ENCODE measurements at regions not wholly inside any gene's neighbourhood (a gene's known extent, or its start where the extent isn't known, plus 50 kb on each side); places are given as distances from the start of the nearest gene placed in this dataset.

- H2BK15ac ChIP-seq (ENCODE audit: low read depth, low read length) = no peak overlapping the region
These were observed 158.9 kb downstream of the MRPL14 start for GRCh38 chr6:43968110-43968965.

More at GRCh38 chr6:43968110-43968965, 158.9 kb downstream of the MRPL14 start:
- Mint-ChIP-seq H3K27me3 (ENCODE audit: low read depth) (peaks cover 3% of the 10 kb centered on the region), H3K36me3 (ENCODE audit: insufficient read depth in 1 of 3, low read depth in 3 of 3) (no peaks in the 10 kb centered on the region), H3K9me3 (no peaks in the 10 kb centered on the region; a peak in 2 of 5 replicates), H3K4me1 (peaks cover 40 to 44% of the 10 kb centered on the region in 2 experiments), H3K27ac (peak overlapping the region in 1 of 3 experiments; percentile 48; a peak in 1 of 7 replicates), H3K4me3 (no peak overlapping the region)
- H3K9me3 ChIP-seq (ENCODE audit: control insufficient read depth, low read depth, low read length) = no peaks in the 10 kb centered on the region
- no peak overlapping the region for H2BK12ac ChIP-seq (ENCODE audit: insufficient read length, low read depth, low read length)
- H3T11ph ChIP-seq (ENCODE audit: low read length) = no peak overlapping the region
- no CpG with 5 or more reads among the region's 12 CpGs for WGBS (ENCODE audit: extremely low coverage, insufficient read length, low lambda C conversion rate)
- H3K23ac ChIP-seq (ENCODE audit: insufficient read length, low read depth, low read length) = no peak overlapping the region
- H2BK20ac ChIP-seq (ENCODE audit: low read depth, low read length, poor library complexity, severe bottlenecking) = no peak overlapping the region
- no peaks in the 10 kb centered on the region for H3K27me3 ChIP-seq (ENCODE audit: insufficient read depth, low read length)
- H4K20me1 ChIP-seq (ENCODE audit: control insufficient read depth, insufficient read depth, insufficient read length) = no peaks in the 10 kb centered on the region
- H2BK120ac ChIP-seq (ENCODE audit: low read depth, low read length, poor library complexity, severe bottlenecking) = no peak overlapping the region
- no peak overlapping the region for H3K9ac ChIP-seq (ENCODE audit: extremely low read depth, insufficient read length, low read length)
- no peak overlapping the region for H4K8ac ChIP-seq (replicated peaks; ENCODE audit: insufficient read length, low read depth, low read length)
- no peak overlapping the region for H3K14ac ChIP-seq (ENCODE audit: insufficient read depth, low read length)
- no peak overlapping the region for H2AK5ac ChIP-seq (ENCODE audit: insufficient read length, low read length)
- no peaks in the 10 kb centered on the region for H3K23me2 ChIP-seq (ENCODE audit: insufficient read length, low read depth, low read length, poor library complexity, severe bottlenecking)
- H3K18ac ChIP-seq (ENCODE audit: insufficient read length, low read depth, low read length) = no peak overlapping the region
- H2BK5ac ChIP-seq (ENCODE audit: insufficient read length, low read length) = no peak overlapping the region
- no peak overlapping the region for H2AFZ ChIP-seq (ENCODE audit: low read length)
- H3K4ac ChIP-seq (ENCODE audit: low read depth, low read length) = no peak overlapping the region
- H3K4me2 ChIP-seq (ENCODE audit: insufficient read depth, insufficient read length, low read length) = no peak overlapping the region
- DNase-seq = peak; percentile 29
- no peaks in the 10 kb centered on the region for H3K79me1 ChIP-seq (ENCODE audit: insufficient read depth, low read depth, low read length, poor library complexity, severe bottlenecking)
- no peak overlapping the region for H3K27ac ChIP-seq (ENCODE audit: insufficient read length, low read depth, low read length)
- no peak overlapping the region for H4K5ac ChIP-seq (ENCODE audit: insufficient read length, low read depth, low read length)
- no peak overlapping the region for H4K91ac ChIP-seq (ENCODE audit: insufficient read length, low read depth, low read length)
- TF ChIP-seq CTCF (conservative IDR thresholded peaks at IDR 0.05) = no peak
- H3K56ac ChIP-seq (ENCODE audit: insufficient read length, low read depth, low read length) = no peak overlapping the region
- peaks cover 2% of the 10 kb centered on the region; the same call in 1 of the 2 replicates for H3K4me1 ChIP-seq (ENCODE audit: insufficient read depth, low read length)
- H3K79me2 ChIP-seq (ENCODE audit: insufficient read depth, low read length) = no peaks in the 10 kb centered on the region
